CD4-positive, alpha-beta T cell (primary cell): ENCODE measurements at regions not wholly inside any gene's neighbourhood (a gene's known extent, or its start where the extent isn't known, plus 50 kb on each side); places are given as distances from the start of the nearest gene placed in this dataset.

Experiments
- ATAC-seq: fragments of 200-7000 bp; cut with Tn5 transposase; one replicate; pipeline ENCODE4 v1.10.0; 2022; ENCODE audit warnings: mild to moderate bottlenecking; ENCODE audit not compliant: poor library complexity
- CTCF ChIA-PET: fragments of 350-600 bp; sonication (Branson Sonifier 250); formaldehyde crosslinking; loops from one replicate; lab custom pipeline; 2021; ENCODE audit warnings: antibody characterized with exemption, inconsistent platforms; lab: Charles Lee
- POLR2A ChIA-PET: fragments of 350-600 bp; sonication (Branson Sonifier 250); formaldehyde crosslinking; loops from one replicate; lab custom pipeline; 2021; ENCODE audit warnings: antibody characterized with exemption, inconsistent platforms; lab: Charles Lee
- DNase-seq, 14 experiments: peaks; one replicate each; pipeline ENCODE4 v3.0.0-alpha.2; 2013 to 2020; ENCODE audit warnings: mixed read lengths in 2 of 14
- H3K27ac ChIP-seq, 2 donors: one replicate each; pipeline versions ENCODE4 v1.5.1 to v1.7.0; 2013; ENCODE audit warnings: low read length in 2 of 2, low read depth in 1 of 2, mild to moderate bottlenecking in 1 of 2
- H3K27me3 ChIP-seq, 2 experiments: 1 replicate in 1 of 2; 2 replicates in 1 of 2; pipeline versions ENCODE4 v1.6.1 to v1.7.0; 2013; ENCODE audit warnings: low read length in 2 of 2, control low read depth in 1 of 2, mild to moderate bottlenecking in 1 of 2, moderate library complexity in 1 of 2; ENCODE audit not compliant: insufficient read depth in 2 of 2, control insufficient read depth in 1 of 2
- H3K36me3 ChIP-seq: one replicate; pipeline ENCODE4 v1.6.1; 2013; ENCODE audit warnings: low read length, control low read depth; ENCODE audit not compliant: insufficient read depth
- H3K4me1 ChIP-seq: one replicate; pipeline ENCODE4 v1.6.1; 2013; ENCODE audit warnings: low read length, control low read depth; ENCODE audit not compliant: insufficient read depth
- H3K4me3 ChIP-seq: one replicate; pipeline ENCODE4 v1.5.1; 2013; ENCODE audit warnings: mild to moderate bottlenecking, low read length, moderate library complexity
- H3K9me3 ChIP-seq, 2 experiments: 1 replicate in 1 of 2; 2 replicates in 1 of 2; pipeline versions ENCODE4 v1.6.1 to v1.7.0; 2013; ENCODE audit warnings: low read length in 2 of 2, mild to moderate bottlenecking in 2 of 2, control low read depth in 1 of 2, moderate library complexity in 1 of 2; ENCODE audit not compliant: control insufficient read depth in 1 of 2, insufficient read depth in 1 of 2
- H3K27ac Mint-ChIP-seq: one replicate; pipeline ENCODE4 v1.8.0; 2020; ENCODE audit warnings: mixed read lengths
- H3K27me3 Mint-ChIP-seq: one replicate; pipeline ENCODE4 v1.8.0; 2021; ENCODE audit warnings: mixed read lengths
- H3K36me3 Mint-ChIP-seq: one replicate; pipeline ENCODE4 v1.8.0; 2021; ENCODE audit warnings: low read depth, mixed read lengths
- H3K4me1 Mint-ChIP-seq: one replicate; pipeline ENCODE4 v1.8.0; 2021; ENCODE audit warnings: low read depth, mixed read lengths
- H3K4me3 Mint-ChIP-seq: one replicate; pipeline ENCODE4 v1.8.0; 2020; ENCODE audit warnings: mild to moderate bottlenecking, mixed read lengths
- H3K9me3 Mint-ChIP-seq: one replicate; pipeline ENCODE4 v1.8.0; 2020; ENCODE audit warnings: mixed read lengths
- intact Hi-C, 2 experiments: fragments of 100-400 bp; cut with DNase I in 1 of 2; cut with micrococcal nuclease in 1 of 2; formaldehyde crosslinking; loops; one replicate each; pipeline versions ENCODE4 v1.15.1 to v1.9.0; 2023 to 2025; cut with DNase I, micrococcal nuclease
- TF ChIP-seq, protein P1 (sequence below): fragments of 200-600 bp; IDR thresholded peaks from one replicate; pipeline ENCODE4 v1.8.0; 2022; ENCODE audit warnings: antibody characterized with exemption, mild to moderate bottlenecking

DNA sequence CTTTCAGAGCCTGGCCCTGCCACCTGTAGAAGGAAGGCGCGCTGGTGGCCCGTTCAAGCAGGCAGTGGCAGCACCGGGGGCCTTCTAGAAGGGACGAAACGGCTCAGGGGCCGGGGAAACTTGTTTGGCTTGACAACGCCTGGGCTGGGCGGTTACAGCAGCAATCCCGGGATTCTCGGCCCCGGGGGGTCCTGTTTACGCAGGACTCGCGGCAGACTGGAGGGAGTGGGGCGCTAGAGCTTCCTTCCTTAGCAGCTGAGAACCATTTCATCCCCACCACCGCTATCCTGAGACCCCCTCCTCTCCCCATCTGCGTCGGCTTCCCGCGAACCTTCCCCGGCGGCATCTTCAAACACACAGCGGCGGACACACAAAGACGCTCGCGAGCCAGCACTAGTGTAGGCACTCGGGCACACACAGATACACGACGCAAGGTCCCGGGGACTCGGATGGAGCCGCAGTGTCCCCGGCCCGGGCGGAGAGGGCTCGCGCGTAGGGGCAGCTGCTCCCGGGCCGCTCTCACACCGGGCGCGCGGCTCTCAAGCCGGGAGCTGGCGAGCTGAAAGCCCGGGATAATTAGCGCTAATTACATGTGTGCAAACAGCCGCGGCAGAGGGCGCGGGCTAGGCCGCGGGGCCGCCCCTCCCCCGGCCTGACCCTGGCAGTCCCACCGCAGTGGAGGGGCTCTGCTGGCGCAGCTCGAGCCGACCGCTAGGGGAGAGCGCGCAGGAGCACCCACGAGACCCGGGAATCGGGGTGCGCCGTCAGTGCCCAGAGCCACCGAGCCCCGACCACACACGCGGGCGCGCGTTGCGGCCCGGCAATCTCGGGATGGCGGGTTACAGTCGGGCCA is 271.4 kb downstream of the FOXD2 start:
- Histone ChIP-seq H3K27ac (no peak overlapping the region), H3K36me3 (no peaks in the 10 kb centered on the region), H3K4me1 (peaks cover 25% of the 10 kb centered on the region), H3K27me3 (peaks cover 69 to 88% of the 10 kb centered on the region in 2 experiments), H3K4me3 (no peak overlapping the region), H3K9me3 (peaks cover 0 to 17% of the 10 kb centered on the region in 2 experiments)
- CTCF ChIA-PET = no interaction called here
- H3K27ac Mint-ChIP-seq = no peak overlapping the region
- peaks cover 8% of the 10 kb centered on the region for H3K4me1 Mint-ChIP-seq
- ATAC-seq = peak; percentile 34
- peak in 4 of 14 experiments; percentile 4 to 45 (median 22) for DNase-seq
- H3K27me3 Mint-ChIP-seq = peaks cover 89% of the 10 kb centered on the region
- intact Hi-C loops = no loop called here
- TF ChIP-seq, protein P1, sequence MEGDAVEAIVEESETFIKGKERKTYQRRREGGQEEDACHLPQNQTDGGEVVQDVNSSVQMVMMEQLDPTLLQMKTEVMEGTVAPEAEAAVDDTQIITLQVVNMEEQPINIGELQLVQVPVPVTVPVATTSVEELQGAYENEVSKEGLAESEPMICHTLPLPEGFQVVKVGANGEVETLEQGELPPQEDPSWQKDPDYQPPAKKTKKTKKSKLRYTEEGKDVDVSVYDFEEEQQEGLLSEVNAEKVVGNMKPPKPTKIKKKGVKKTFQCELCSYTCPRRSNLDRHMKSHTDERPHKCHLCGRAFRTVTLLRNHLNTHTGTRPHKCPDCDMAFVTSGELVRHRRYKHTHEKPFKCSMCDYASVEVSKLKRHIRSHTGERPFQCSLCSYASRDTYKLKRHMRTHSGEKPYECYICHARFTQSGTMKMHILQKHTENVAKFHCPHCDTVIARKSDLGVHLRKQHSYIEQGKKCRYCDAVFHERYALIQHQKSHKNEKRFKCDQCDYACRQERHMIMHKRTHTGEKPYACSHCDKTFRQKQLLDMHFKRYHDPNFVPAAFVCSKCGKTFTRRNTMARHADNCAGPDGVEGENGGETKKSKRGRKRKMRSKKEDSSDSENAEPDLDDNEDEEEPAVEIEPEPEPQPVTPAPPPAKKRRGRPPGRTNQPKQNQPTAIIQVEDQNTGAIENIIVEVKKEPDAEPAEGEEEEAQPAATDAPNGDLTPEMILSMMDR = no peak
- POLR2A ChIA-PET = no interaction called here
- H3K9me3 Mint-ChIP-seq = no peaks in the 10 kb centered on the region
- H3K4me3 Mint-ChIP-seq = peak overlapping the region; percentile 30
- H3K36me3 Mint-ChIP-seq = no peaks in the 10 kb centered on the region

DNA sequence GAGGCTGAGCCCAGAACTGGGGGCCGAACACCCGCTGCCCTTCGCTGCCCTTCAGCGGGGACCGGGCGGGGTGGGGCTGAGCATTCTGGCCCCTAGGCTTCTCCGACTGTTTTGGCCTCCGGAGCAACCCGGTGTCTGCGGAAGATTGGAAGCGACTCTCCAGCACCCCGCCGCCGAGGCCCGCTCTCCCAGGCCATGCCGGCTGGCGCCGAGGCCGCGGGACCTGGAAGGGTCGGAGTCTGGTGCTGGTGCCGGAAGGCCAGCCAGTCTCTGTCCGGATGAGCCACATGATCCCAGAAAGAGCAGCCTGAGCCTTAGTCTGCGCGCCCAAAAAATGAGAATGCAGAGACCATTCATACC is 272.0 kb downstream of the FOXD2 start:
- Mint-ChIP-seq H3K9me3 (no peaks in the 10 kb centered on the region), H3K27ac (no peak overlapping the region), H3K36me3 (no peaks in the 10 kb centered on the region), H3K4me3 (no peak overlapping the region), H3K4me1 (peaks cover 8% of the 10 kb centered on the region), H3K27me3 (peaks cover 89% of the 10 kb centered on the region)
- ChIA-PET CTCF (interaction anchor here (0.7 to 1.4 kb wide), 6 partner anchors 16 to 517 kb away, joined by 3 to 12 read pairs (median 4); partner anchors contain the start of gene FOXD2), POLR2A (no interaction called here)
- no peak for DNase-seq
- Histone ChIP-seq H3K27me3 (peaks cover 71 to 90% of the 10 kb centered on the region in 2 experiments), H3K4me1 (peaks cover 25% of the 10 kb centered on the region), H3K27ac (no peak overlapping the region), H3K36me3 (no peaks in the 10 kb centered on the region), H3K9me3 (peaks cover 0 to 17% of the 10 kb centered on the region in 2 experiments), H3K4me3 (no peak overlapping the region)
- TF ChIP-seq, protein P1 = no peak
- intact Hi-C loops = loop anchor here (1.0 to 5.0 kb wide), 5 partner anchors 278 to 533 kb away; no protein-coding TSS in a partner anchor
- ATAC-seq = no peak

DNA sequence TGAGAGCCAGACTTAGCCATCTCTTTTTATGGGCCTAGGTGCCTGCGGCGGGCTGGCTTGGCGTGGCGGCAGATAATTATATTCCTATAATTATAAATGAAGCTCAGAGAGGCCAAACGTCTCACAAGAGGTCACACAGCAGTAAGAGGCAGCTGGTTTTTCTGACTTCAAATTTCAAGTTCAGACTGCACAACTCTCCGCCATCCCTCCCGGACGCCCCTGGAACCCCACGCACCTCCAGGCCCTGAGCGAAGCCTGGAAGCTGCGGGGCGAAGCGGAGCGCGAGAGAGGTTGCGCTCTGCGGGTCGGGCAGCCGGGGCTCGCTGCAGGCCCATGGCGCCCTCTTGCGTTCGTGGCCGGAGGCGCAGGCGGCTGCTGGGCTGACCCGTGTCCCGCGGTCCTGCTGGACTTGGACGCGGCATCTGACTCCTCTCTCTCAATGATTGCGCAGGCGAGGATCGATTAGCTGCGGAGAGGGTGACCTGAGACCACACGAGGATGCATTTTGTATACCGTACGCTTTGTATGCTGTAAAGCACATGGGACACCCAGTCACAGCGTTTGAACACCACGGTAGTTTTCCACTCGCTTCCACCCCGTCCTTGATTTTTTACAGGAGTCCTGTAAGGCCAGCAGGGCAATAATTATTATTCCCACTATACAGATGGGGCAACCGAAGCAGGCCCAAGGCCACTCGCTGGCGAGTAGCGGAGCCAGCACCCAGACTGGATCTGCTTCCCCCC is 272.7 kb downstream of the FOXD2 start:
- POLR2A ChIA-PET = interaction anchor here (1.2 kb wide), 1 partner anchor 273 kb away, joined by 4 read pairs; the partner anchor contains the start of gene FOXD2
- H3K27ac Mint-ChIP-seq = no peak overlapping the region
- CTCF ChIA-PET = interaction anchor here (0.7 to 1.4 kb wide), 6 partner anchors 15 to 517 kb away, joined by 3 to 12 read pairs (median 4); partner anchors contain the start of gene FOXD2
- intact Hi-C loops = loop anchor here (1.0 to 5.0 kb wide), 5 partner anchors 278 to 533 kb away; no protein-coding TSS in a partner anchor
- H3K36me3 ChIP-seq = no peaks in the 10 kb centered on the region
- H3K27me3 Mint-ChIP-seq = peaks cover 89% of the 10 kb centered on the region
- H3K9me3 Mint-ChIP-seq = no peaks in the 10 kb centered on the region
- H3K4me1 Mint-ChIP-seq = peaks cover 8% of the 10 kb centered on the region
- H3K36me3 Mint-ChIP-seq = no peaks in the 10 kb centered on the region
- peaks cover 65 to 85% of the 10 kb centered on the region in 2 experiments for H3K27me3 ChIP-seq
- no peak overlapping the region for H3K27ac ChIP-seq
- TF ChIP-seq, protein P1 = peak; percentile 90
- H3K4me3 ChIP-seq = no peak overlapping the region
- H3K4me1 ChIP-seq = peaks cover 25% of the 10 kb centered on the region
- no peak overlapping the region for H3K4me3 Mint-ChIP-seq
- peaks cover 0 to 17% of the 10 kb centered on the region in 2 experiments for H3K9me3 ChIP-seq
- ATAC-seq = peak; percentile 65
- DNase-seq = peak; percentile 26 to 76 (median 56)
